Hippocampal formation (tissue), 2 donors: ENCODE measurements at regions not wholly inside any gene's neighbourhood (a gene's known extent, or its start where the extent isn't known, plus 50 kb on each side); places are given as distances from the start of the nearest gene placed in this dataset.

Experiments
- DNase-seq, 2 donors: peaks; one replicate each; lab custom pipeline; 2025; lab: John Stamatoyannopoulos, UW

DNA sequence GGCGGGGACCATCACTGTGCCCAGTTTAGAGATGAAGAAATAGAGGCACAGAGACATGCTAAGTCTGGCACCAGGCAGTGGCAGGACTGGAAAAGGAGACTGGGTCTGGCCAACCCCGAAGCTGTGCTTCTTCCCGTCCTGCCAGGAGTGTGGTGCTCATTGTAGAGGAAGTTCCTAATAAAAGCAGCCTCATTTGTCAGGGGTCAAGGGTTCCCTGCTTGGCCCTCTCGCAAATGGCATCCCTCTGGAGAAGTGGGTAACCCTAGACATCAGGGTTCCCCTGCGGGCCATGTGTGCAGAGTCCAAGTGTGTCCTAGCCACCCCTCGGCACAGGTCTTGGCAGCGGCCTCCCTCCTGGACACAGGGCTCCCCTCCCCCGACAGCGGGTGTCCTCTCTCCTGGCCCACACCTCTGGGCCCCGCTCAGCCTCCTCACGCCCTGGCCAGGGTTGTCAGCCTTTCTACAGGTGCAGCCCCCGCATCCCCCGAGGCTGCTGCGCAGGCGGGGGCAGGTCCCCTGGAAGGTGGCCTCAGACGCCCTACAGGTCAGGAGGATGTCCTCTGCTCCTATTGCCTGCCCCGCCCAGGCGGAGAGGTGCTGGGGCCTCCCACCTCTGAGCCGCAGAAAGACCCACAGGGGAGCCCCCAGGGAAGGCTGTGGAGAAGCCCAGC is 61.8 kb upstream of the PRR20G start:
- DNase-seq = no peak

DNA sequence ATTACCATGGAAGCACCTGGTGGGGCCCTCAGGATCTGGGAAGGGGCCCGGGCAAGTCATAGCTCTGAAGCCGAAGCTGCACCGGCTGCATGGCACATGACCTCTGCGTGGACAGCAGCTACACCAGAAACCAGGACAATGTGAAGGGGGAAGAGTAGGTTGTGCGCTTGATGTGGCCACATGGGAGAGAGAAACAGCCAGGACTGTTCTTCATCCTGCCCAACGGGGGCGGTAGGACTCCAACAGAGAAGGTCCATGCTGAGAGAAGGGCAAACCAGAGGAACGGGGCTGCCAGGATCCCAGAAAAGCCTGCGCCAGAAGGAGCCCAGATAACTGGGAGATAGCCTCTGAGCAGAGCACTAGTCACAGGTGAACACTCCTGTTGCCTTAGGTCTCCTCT is 54.9 kb upstream of the PRR20G start:
- no peak for DNase-seq

DNA sequence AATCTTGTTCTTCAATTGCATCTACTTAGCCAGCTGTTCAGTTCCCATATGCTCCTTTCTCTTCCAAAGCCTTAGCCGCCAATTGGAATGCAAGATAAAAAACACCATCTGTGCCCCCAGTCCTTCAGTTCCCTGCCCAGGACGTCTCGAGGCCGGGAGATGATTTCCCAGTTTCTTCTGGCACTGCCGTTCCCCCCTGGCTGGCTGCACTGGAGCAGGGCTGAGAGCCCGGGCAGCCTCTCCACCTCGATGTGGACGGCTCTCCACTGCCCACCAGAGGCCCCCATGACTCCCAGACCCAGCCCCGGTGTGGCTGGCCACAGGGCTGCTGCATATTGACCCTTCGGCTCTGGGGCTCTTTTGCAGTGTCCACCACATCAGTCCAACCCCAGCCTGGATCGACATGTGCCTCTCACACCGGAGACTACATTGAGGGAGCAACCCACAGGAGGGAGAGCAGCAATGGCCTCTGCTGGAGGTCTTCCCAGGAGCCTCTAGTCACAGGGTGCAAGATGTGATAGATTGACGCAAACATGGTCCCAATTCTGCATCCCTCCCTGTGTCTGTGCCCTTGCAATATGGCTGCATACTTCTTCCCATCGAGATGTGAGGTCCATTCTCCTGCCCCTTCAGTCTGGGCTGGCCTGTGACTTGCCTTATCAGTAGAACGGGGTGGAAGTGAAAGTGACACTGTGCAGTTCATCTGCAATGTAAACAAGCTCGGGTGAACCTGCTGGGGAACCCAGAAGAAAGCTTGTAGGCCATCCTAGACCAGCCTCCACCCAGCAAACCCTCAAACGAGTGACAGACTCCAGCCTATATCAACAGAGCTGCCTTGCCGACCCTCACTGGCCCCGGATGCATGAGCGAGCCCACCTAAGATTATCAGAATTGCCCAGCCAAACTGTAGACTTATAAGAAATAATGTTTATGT is 52.3 kb upstream of the PRR20G start:
- DNase-seq = no peak

DNA sequence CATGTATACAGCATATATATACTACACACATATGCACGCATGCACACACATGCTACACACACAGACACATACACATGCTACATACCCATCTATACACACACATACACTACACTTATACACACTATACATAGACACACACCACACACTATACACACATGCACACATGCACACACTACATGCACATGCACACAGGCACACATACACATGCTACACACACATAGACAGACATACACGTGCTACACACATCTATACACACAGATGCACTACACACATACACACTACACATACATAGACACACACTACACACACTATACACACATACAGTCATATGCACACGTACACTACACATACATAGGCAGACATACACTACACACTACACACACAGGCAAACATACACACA is 51.2 kb upstream of the PRR20G start:
- no peak for DNase-seq

DNA sequence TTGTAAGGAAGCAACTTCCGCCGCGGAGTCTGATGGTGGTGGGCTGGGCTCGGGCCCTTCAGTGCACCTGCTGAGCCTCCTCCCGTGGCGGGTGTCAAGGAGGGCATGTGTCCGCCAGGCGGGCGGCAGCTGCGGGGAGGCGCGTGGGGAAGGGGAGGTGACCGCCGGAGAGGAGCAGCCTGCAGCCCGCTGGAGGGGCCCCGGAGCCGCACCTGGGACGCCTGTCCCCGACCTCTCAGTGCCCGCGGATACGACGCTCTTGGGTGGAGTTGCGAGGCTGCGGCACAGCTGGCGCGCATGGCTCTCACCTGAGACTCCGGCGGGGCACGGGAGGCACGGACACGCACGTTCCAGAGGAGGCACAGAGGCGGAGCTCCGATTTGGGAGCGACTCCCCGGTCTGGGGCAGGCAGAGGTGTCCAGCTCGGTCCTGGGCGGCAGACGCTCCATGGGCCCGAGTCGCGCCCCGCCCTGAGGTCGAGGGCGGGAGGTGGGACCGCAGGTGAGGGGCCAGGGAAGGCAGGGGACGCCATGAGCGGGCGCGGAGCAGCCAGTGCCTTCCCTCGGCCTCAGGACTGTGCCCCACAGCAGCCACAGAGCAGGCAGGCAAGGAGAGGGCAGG is 50.2 kb upstream of the PRR20G start:
- no peak for DNase-seq
